ENCODE measurements at regions not wholly inside any gene's neighbourhood (a gene's known extent, or its start where the extent isn't known, plus 50 kb on each side); places are given as distances from the start of the nearest gene placed in this dataset.

- no peak for TF ChIP-seq CTCF (conservative IDR thresholded peaks at IDR 0.05; ENCODE audit: low read depth, low read length)
- TF ChIP-seq EZH2 (IDR thresholded peaks at IDR 0.05; ENCODE audit: borderline replicate concordance, low read depth, low read length, poor library complexity, severe bottlenecking): no peak
These were observed 83.7 kb upstream of the PPP2R2D start for GRCh38 chr10:131816941-131817700.
